Middle frontal gyrus (tissue), 1 donor: ENCODE measurements at regions not wholly inside any gene's neighbourhood (a gene's known extent, or its start where the extent isn't known, plus 50 kb on each side); places are given as distances from the start of the nearest gene placed in this dataset.
"Not testable (repeated sequence)": the region's sequence is repeated elsewhere in the genome, so short reads cannot be mapped to it uniquely, and the experiment has no call there.

Experiments used
- DNase-seq: peaks from one replicate; pipeline ENCODE4 v3.0.0-alpha.2; 2015; ENCODE audit warnings: low spot score; ENCODE audit errors: extremely low spot score

- DNase-seq, result no peak
Measured at GRCh38 chr3:18237251-18238005, 187.7 kb downstream of the SATB1 start.

- DNase-seq, result no peak
Measured at GRCh38 chr3:18236726-18237125, 188.4 kb downstream of the SATB1 start.

GRCh38 chr3:18234717-18235335 lies 190.3 kb downstream of the SATB1 start:
- no peak for DNase-seq

- DNase-seq, result no peak
Measured at GRCh38 chr3:18233987-18234716, 191.0 kb downstream of the SATB1 start.

- DNase-seq, result no peak
Measured at GRCh38 chr3:18232317-18232716, 192.8 kb downstream of the SATB1 start.

GRCh38 chr3:18228060-18228459 lies 197.1 kb downstream of the SATB1 start:
- no peak for DNase-seq

GRCh38 chr3:18225709-18226108 lies 199.4 kb downstream of the SATB1 start:
- DNase-seq, result no peak

- DNase-seq, result no peak
Measured at GRCh38 chr3:18224426-18224825, 200.7 kb downstream of the SATB1 start.

GRCh38 chr3:18223974-18224373 lies 201.2 kb downstream of the SATB1 start:
- DNase-seq, result no peak

GRCh38 chr3:18223571-18223970 lies 201.6 kb downstream of the SATB1 start:
- no peak for DNase-seq

- no peak for DNase-seq
Measured at GRCh38 chr3:18222686-18223085, 202.5 kb downstream of the SATB1 start.

GRCh38 chr3:18217507-18218174 lies 207.5 kb downstream of the SATB1 start:
- no peak for DNase-seq

- DNase-seq, result no peak
Measured at GRCh38 chr3:18216996-18217395, 208.1 kb downstream of the SATB1 start.

- DNase-seq, result no peak
Measured at GRCh38 chr3:18215639-18216038, 209.5 kb downstream of the SATB1 start.

GRCh38 chr3:18211116-18211515 lies 214.0 kb downstream of the SATB1 start:
- DNase-seq, result no peak

GRCh38 chr3:18208856-18209255 lies 216.3 kb downstream of the SATB1 start:
- no peak for DNase-seq

- no peak for DNase-seq
Measured at GRCh38 chr3:18208091-18208490, 217.0 kb downstream of the SATB1 start.

GRCh38 chr3:18207226-18207625 lies 217.9 kb downstream of the SATB1 start:
- DNase-seq, result no peak

GRCh38 chr3:18205701-18206100 lies 219.4 kb downstream of the SATB1 start:
- DNase-seq, result not testable (repeated sequence)

- no peak for DNase-seq
Measured at GRCh38 chr3:18201315-18201714, 223.8 kb downstream of the SATB1 start.

- no peak for DNase-seq
Measured at GRCh38 chr3:18199757-18200156, 225.4 kb downstream of the SATB1 start.

- no peak for DNase-seq
Measured at GRCh38 chr3:18195836-18196235, 229.3 kb downstream of the SATB1 start.
